ENCODE measurements at regions not wholly inside any gene's neighbourhood (a gene's known extent, or its start where the extent isn't known, plus 50 kb on each side); places are given as distances from the start of the nearest gene placed in this dataset.

- H3K27ac ChIP-seq = no peak overlapping the region
- TF ChIP-seq Cebpa-rat (IDR thresholded peaks at IDR 0.05) = no peak
Observed at GRCh38 chr2:7492719-7493118, 575.5 kb downstream of the RNF144A start.

GRCh38 chr2:7497178-7497577 lies 580.0 kb downstream of the RNF144A start:
- no peaks in the 10 kb centered on the region for H4K20me1 ChIP-seq
- H3K4me3 ChIP-seq = no peak overlapping the region
- peak overlapping the region in 4 of 11 experiments; percentile 9 to 24 (median 13); a peak in 1 of 22 replicates for H3K4me2 ChIP-seq
- peak in 1 of 11 experiments; percentile 32; a peak in 1 of 22 replicates for TF ChIP-seq Cebpa-rat (IDR thresholded peaks at IDR 0.05)
- peaks cover 0 to 10% (median 4%) of the 10 kb centered on the region in 11 experiments; a peak in 6 of 22 replicates for H3K9me3 ChIP-seq (replicated peaks in 1 of 11)
- no peak overlapping the region for H3K9ac ChIP-seq
- no peaks in the 10 kb centered on the region for H3K27me3 ChIP-seq
- no peaks in the 10 kb centered on the region for H3K36me3 ChIP-seq
- H3K27ac ChIP-seq = no peak overlapping the region
- H3K4me1 ChIP-seq = peaks cover 0 to 6% (median 2%) of the 10 kb centered on the region in 10 experiments; a peak in 4 of 20 replicates

More at GRCh38 chr2:7492719-7493118, 575.5 kb downstream of the RNF144A start:
- H4K20me1 ChIP-seq = no peaks in the 10 kb centered on the region
- H3K9ac ChIP-seq = no peak overlapping the region
- no peaks in the 10 kb centered on the region for H3K36me3 ChIP-seq
- no peak overlapping the region for H3K4me2 ChIP-seq
- no peak overlapping the region for H3K4me3 ChIP-seq
- no peaks in the 10 kb centered on the region for H3K27me3 ChIP-seq
- peaks cover 0 to 16% (median 4%) of the 10 kb centered on the region in 11 experiments; a peak in 9 of 22 replicates for H3K9me3 ChIP-seq (replicated peaks in 1 of 11)
- peaks cover 0 to 6% (median 2%) of the 10 kb centered on the region in 10 experiments; a peak in 4 of 20 replicates for H3K4me1 ChIP-seq

DNA sequence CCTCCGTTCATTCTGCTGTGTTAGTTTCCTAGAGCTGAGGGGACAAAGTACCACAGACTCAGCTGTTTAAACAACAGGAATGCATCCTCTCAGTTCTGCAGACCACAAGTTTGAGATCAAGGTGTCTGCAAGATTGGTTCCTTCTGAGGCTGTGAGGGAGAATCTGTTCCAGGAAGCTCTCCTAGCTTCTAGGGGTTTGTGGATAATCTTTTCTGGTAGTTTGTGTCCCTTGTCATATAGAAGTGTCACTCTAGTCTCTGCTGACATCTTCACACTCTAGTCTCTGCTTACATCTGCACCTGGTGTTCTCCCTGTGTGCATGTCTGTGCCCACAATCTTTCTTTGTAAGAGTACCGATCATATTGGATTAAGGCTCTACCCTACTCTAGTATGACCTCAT lies 581.8 kb downstream of the RNF144A start:
- H3K27ac ChIP-seq = no peak overlapping the region
- H3K27me3 ChIP-seq = no peaks in the 10 kb centered on the region
- no peak for TF ChIP-seq Cebpa-rat (IDR thresholded peaks at IDR 0.05)
- H3K4me3 ChIP-seq = no peak overlapping the region
- no peak overlapping the region for H3K9ac ChIP-seq
- H3K4me1 ChIP-seq = peaks cover 0 to 6% (median 2%) of the 10 kb centered on the region in 10 experiments; a peak in 4 of 20 replicates
- H4K20me1 ChIP-seq = no peaks in the 10 kb centered on the region
- H3K36me3 ChIP-seq = no peaks in the 10 kb centered on the region
- peaks cover 0 to 7% (median 4%) of the 10 kb centered on the region in 11 experiments; a peak in 6 of 22 replicates for H3K9me3 ChIP-seq (replicated peaks in 1 of 11)
- no peak overlapping the region for H3K4me2 ChIP-seq

DNA sequence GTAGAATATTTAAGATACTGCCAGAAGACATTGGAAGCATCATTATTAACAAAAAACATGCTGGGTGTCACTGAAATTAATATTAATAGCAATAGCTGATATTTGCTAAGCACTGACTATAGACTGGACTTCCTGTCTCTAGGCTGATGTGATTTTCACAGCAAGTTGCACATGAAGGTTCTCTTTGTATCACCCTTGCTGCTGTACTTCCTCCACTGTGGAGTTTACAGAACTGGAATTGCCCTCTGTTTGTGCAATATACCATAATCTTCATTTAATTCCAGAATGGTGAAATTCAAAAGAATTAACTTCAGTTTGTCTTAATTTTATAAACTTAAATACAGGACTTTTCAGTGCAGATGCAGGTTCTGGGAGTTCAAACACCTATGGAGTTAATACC lies 585.1 kb downstream of the RNF144A start:
- no peaks in the 10 kb centered on the region for H3K36me3 ChIP-seq
- H3K9me3 ChIP-seq (replicated peaks in 1 of 11) = no peaks in the 10 kb centered on the region
- no peaks in the 10 kb centered on the region for H3K27me3 ChIP-seq
- no peak for TF ChIP-seq Cebpa-rat (IDR thresholded peaks at IDR 0.05)
- H3K27ac ChIP-seq = no peak overlapping the region
- no peaks in the 10 kb centered on the region for H4K20me1 ChIP-seq
- no peak overlapping the region for H3K9ac ChIP-seq
- H3K4me2 ChIP-seq = no peak overlapping the region
- H3K4me1 ChIP-seq = peaks cover 0 to 2% (median under 1%) of the 10 kb centered on the region in 10 experiments; a peak in 4 of 20 replicates
- H3K4me3 ChIP-seq = no peak overlapping the region

DNA sequence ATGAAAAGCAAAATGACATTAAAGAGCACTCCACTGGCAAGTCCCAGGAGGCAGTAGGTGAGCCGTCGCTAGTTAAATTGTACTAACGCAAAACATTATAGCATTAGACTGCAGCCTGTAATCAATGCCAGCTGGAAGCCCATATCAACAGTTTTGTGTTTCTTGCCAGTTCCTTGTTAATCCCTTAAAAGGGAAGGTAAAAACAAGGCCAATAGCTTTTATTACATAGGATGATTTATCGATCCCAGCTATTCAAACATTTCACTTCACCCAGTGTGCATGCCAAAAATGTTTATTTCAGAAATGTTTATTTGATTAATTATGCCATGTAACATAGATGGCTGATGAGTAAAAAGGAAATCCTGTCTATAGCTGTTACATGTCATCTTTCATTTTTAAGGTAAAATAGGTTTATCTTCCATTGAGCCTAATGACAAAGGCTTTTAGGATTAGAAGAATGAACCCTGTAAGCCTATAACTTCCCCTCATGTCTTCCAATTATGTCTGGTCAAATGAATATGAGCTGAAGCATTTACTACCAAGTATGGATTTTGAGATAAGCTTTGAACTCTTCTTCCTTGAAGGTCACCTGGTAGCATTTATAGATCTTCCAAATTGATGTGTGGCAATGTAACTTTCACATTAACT lies 591.2 kb downstream of the RNF144A start:
- Histone ChIP-seq H3K36me3 (no peaks in the 10 kb centered on the region), H3K9me3 (replicated peaks in 1 of 11) (peaks cover 0 to 20% (median 7%) of the 10 kb centered on the region in 11 experiments; a peak in 11 of 22 replicates), H3K27ac (no peak overlapping the region), H3K4me1 (peaks cover 0 to 1% (median 0%) of the 10 kb centered on the region in 10 experiments; a peak in 2 of 20 replicates), H3K9ac (no peak overlapping the region), H4K20me1 (no peaks in the 10 kb centered on the region), H3K4me3 (no peak overlapping the region), H3K27me3 (no peaks in the 10 kb centered on the region), H3K4me2 (no peak overlapping the region)
- no peak for TF ChIP-seq Cebpa-rat (IDR thresholded peaks at IDR 0.05)

- no peaks in the 10 kb centered on the region for H3K27me3 ChIP-seq
- H3K9me3 ChIP-seq (replicated peaks in 1 of 11) = peaks cover 0 to 20% (median 7%) of the 10 kb centered on the region in 11 experiments; a peak in 11 of 22 replicates
- no peak for TF ChIP-seq Cebpa-rat (IDR thresholded peaks at IDR 0.05)
Observed at GRCh38 chr2:7510353-7510752, 593.1 kb downstream of the RNF144A start.

DNA sequence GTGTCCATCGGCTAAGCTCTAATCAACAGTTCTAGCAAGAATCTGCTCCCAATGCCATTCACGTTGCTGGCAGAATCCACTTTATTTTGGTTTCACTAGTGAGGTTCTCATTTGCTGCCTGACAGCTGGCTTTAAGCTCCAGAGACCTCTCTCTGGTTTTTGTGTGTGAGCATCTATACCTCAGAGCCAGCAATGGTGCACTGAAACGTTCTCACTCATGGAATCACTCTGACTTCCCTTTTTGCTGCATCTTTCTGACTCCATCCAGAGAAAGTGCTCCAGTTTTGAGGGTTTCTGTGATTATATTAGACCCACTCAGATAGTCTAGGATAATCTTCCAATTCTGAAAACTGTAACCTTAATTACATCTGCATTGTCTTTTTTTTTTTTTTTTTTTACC lies 596.6 kb downstream of the RNF144A start:
- H3K4me1 ChIP-seq = peaks cover 5 to 25% (median 19%) of the 10 kb centered on the region in 10 experiments; a peak in 16 of 20 replicates
- no peak overlapping the region for H3K27ac ChIP-seq
- no peaks in the 10 kb centered on the region for H3K36me3 ChIP-seq
- TF ChIP-seq Cebpa-rat (IDR thresholded peaks at IDR 0.05) = no peak
- H3K4me3 ChIP-seq = no peak overlapping the region
- no peak overlapping the region for H3K9ac ChIP-seq
- H3K27me3 ChIP-seq = no peaks in the 10 kb centered on the region
- peak overlapping the region in 3 of 11 experiments; percentile 11 to 17 (median 14); a peak in 3 of 22 replicates for H3K4me2 ChIP-seq
- H4K20me1 ChIP-seq = no peaks in the 10 kb centered on the region
- H3K9me3 ChIP-seq (replicated peaks in 1 of 11) = peaks cover 0 to 20% (median 8%) of the 10 kb centered on the region in 11 experiments; a peak in 12 of 22 replicates

More at GRCh38 chr2:7510353-7510752, 593.1 kb downstream of the RNF144A start:
- no peaks in the 10 kb centered on the region for H3K36me3 ChIP-seq
- H3K4me3 ChIP-seq = no peak overlapping the region
- H3K4me1 ChIP-seq = peaks cover 0 to 12% (median 5%) of the 10 kb centered on the region in 10 experiments; a peak in 13 of 20 replicates
- H3K9ac ChIP-seq = no peak overlapping the region
- no peaks in the 10 kb centered on the region for H4K20me1 ChIP-seq
- no peak overlapping the region for H3K4me2 ChIP-seq
- no peak overlapping the region for H3K27ac ChIP-seq

GRCh38 chr2:7515327-7515726 lies 598.1 kb downstream of the RNF144A start:
- Histone ChIP-seq H3K27ac (no peak overlapping the region), H4K20me1 (no peaks in the 10 kb centered on the region), H3K27me3 (no peaks in the 10 kb centered on the region), H3K9ac (no peak overlapping the region), H3K4me3 (no peak overlapping the region), H3K36me3 (no peaks in the 10 kb centered on the region), H3K4me2 (peak overlapping the region; percentile 2 to 75 (median 36); a peak in 17 of 22 replicates), H3K4me1 (peaks cover 5 to 25% (median 19%) of the 10 kb centered on the region in 10 experiments; a peak in 16 of 20 replicates), H3K9me3 (replicated peaks in 1 of 11) (peaks cover 0 to 16% (median 8%) of the 10 kb centered on the region in 11 experiments; a peak in 12 of 22 replicates)
- TF ChIP-seq Cebpa-rat (IDR thresholded peaks at IDR 0.05) = no peak

DNA sequence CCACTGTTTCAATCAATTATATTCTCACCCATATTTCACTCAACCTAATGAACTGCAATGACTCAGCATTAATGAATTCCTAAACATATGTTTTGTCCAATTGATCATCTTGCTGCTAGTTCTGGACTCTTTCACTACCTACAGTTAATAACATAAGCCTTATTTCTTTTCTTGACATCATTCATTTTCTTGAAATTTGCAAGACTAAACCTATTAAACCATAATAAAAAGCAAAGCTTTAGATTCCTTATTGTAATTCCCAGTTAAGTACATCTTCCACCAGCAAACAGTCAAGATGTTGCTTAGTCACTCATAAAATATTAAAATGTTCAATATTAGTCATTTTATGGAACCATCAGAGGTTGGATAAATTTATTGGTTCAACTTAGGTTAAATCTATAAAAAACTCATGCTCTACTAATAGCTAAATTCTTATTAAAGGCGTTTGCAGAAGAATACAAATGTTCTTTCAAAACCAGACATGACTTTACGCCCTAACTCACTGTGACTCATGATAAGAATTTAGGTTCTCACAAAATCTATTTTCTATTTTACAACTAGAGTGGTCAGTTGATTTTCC lies 599.4 kb downstream of the RNF144A start:
- H3K4me3 ChIP-seq = no peak overlapping the region
- no peak for TF ChIP-seq Cebpa-rat (IDR thresholded peaks at IDR 0.05)
- peak overlapping the region in 8 of 11 experiments; percentile 30 to 75 (median 41); a peak in 10 of 22 replicates for H3K4me2 ChIP-seq
- no peak overlapping the region for H3K9ac ChIP-seq
- H4K20me1 ChIP-seq = no peaks in the 10 kb centered on the region
- H3K9me3 ChIP-seq (replicated peaks in 1 of 11) = peaks cover 0 to 11% (median 8%) of the 10 kb centered on the region in 11 experiments; a peak in 11 of 22 replicates
- H3K27ac ChIP-seq = no peak overlapping the region
- no peaks in the 10 kb centered on the region for H3K27me3 ChIP-seq
- no peaks in the 10 kb centered on the region for H3K36me3 ChIP-seq
- peaks cover 5 to 25% (median 19%) of the 10 kb centered on the region in 10 experiments; a peak in 16 of 20 replicates for H3K4me1 ChIP-seq

All from BLaER1 treated with 17β-estradiol and CSF1 and Interleukin-3, amounts not matched to agents 10 nM and 100 nM (cell line).